ENCODE measurements at regions not wholly inside any gene's neighbourhood (a gene's known extent, or its start where the extent isn't known, plus 50 kb on each side); places are given as distances from the start of the nearest gene placed in this dataset.

DNA sequence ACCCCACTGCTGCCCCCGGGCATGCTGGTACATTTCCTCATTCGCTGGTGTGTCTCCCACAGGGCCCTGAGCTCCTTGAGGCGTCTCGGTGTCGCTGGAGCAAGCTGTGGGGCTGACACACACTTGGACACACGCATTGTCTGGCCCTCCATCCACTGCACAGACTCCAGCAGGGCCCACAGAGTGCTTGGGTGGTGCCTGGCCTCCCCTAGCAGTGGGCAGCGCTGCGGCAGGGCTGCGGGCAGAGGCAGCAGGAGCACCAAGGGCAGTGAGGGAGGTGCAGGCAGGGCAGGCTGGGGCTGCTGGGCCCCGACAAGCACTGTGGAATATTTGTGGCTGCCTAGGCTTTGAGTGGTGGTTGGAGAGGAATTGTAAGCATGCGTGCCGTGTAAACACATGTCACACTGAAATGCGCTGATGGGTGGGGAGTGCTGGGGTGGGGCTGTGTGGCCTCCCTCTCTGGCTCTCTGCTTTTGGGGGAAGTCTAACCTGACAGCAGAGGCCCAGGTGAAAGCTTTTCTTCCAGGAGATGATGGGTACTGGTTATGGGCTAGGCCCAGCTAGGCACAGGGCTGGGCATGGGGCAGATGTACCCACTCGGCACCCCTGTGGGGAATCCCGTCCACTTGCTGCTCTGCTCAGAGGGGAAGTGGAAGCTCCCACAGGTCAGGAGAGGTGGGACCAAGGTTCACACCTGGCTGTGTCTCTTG lies 55.5 kb upstream of the HS6ST1 start:
- no peaks in the 10 kb centered on the region for H3K36me3 ChIP-seq (ENCODE audit: low read depth)
- H3K9me3 ChIP-seq (ENCODE audit: severe bottlenecking), result no peaks in the 10 kb centered on the region
- H3K4me3 ChIP-seq (ENCODE audit: severe bottlenecking), result no peak overlapping the region
- no peaks in the 10 kb centered on the region for H3K27me3 ChIP-seq (ENCODE audit: insufficient read depth, poor library complexity, severe bottlenecking)
- ATAC-seq (ENCODE audit: low read depth) (peak; percentile 33; the same call in 2 of the 3 replicates), DNase-seq (ENCODE audit: low spot score) (peak; percentile 23)
- TF ChIP-seq, protein P1, sequence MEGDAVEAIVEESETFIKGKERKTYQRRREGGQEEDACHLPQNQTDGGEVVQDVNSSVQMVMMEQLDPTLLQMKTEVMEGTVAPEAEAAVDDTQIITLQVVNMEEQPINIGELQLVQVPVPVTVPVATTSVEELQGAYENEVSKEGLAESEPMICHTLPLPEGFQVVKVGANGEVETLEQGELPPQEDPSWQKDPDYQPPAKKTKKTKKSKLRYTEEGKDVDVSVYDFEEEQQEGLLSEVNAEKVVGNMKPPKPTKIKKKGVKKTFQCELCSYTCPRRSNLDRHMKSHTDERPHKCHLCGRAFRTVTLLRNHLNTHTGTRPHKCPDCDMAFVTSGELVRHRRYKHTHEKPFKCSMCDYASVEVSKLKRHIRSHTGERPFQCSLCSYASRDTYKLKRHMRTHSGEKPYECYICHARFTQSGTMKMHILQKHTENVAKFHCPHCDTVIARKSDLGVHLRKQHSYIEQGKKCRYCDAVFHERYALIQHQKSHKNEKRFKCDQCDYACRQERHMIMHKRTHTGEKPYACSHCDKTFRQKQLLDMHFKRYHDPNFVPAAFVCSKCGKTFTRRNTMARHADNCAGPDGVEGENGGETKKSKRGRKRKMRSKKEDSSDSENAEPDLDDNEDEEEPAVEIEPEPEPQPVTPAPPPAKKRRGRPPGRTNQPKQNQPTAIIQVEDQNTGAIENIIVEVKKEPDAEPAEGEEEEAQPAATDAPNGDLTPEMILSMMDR (IDR thresholded peaks at IDR 0.05; ENCODE audit: poor library complexity, severe bottlenecking), result no peak
- H3K4me1 ChIP-seq (ENCODE audit: insufficient read depth, poor library complexity, severe bottlenecking), result no peaks in the 10 kb centered on the region
- no peak overlapping the region for H3K27ac ChIP-seq (ENCODE audit: poor library complexity, severe bottlenecking)

DNA sequence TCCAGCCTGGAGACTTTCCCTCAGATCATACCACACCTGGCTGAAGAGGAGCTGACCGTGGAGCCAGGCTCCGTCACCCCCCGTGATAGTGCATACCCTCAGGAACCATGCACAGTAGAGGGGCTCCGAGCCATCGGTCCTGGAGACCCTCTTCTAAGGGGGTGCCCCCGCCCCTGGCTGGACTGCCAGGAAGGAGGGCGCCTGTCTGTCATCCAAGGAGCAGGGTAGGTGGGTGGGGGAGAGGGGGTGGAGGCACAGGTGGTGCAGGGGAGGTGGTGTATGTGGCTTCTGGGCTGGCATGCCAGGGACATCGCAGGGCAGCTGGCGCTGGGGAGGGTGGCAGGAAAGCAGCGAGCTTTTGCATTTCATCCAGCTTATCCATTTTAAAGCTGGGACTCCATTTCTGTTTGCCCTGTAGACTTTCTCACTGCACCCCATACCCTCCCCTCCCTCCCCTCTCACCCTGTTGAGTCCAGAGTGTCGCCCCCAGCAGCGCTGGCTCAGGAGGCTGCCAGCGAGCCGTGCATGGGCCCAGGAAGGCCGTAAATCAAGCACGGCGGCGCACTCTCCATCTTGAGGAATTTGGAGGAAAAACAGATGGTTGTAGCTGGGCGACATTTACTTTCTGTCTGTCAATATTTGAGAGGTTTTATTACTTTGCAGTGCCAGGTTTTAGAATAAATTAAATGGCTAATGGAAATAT lies 56.2 kb upstream of the HS6ST1 start:
- DNase-seq (ENCODE audit: low spot score) (no peak), ATAC-seq (ENCODE audit: low read depth) (no peak)
- Histone ChIP-seq H3K27ac (ENCODE audit: poor library complexity, severe bottlenecking) (no peak overlapping the region), H3K9me3 (ENCODE audit: severe bottlenecking) (no peaks in the 10 kb centered on the region), H3K27me3 (ENCODE audit: insufficient read depth, poor library complexity, severe bottlenecking) (no peaks in the 10 kb centered on the region), H3K4me1 (ENCODE audit: insufficient read depth, poor library complexity, severe bottlenecking) (no peaks in the 10 kb centered on the region), H3K36me3 (ENCODE audit: low read depth) (no peaks in the 10 kb centered on the region), H3K4me3 (ENCODE audit: severe bottlenecking) (no peak overlapping the region)
- TF ChIP-seq, protein P1 (IDR thresholded peaks at IDR 0.05; ENCODE audit: poor library complexity, severe bottlenecking), result no peak

DNA sequence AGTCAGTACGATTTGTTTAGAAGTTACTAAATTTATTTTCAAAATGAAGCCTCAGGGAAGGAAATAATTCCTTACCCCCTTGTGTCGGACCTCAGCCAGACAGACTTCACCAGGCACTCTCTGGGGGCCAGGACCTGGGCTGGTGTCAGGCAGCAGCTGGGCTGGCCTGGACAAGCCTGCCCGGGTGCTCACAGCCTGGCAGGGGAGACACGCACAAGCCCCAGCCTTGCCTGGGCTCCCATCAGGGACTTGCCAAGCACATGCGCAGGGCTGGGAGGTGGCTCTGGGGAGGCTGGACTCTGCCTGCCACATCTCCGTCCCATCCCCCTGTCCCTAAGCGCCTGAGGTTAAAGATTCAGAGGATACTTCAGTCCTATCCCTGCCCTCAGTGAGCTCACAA lies 56.8 kb upstream of the HS6ST1 start:
- TF ChIP-seq, protein P1 (IDR thresholded peaks at IDR 0.05; ENCODE audit: poor library complexity, severe bottlenecking), result no peak
- no peak overlapping the region for H3K4me3 ChIP-seq (ENCODE audit: severe bottlenecking)
- no peaks in the 10 kb centered on the region for H3K9me3 ChIP-seq (ENCODE audit: severe bottlenecking)
- H3K27me3 ChIP-seq (ENCODE audit: insufficient read depth, poor library complexity, severe bottlenecking), result no peaks in the 10 kb centered on the region
- no peak overlapping the region for H3K27ac ChIP-seq (ENCODE audit: poor library complexity, severe bottlenecking)
- no peaks in the 10 kb centered on the region for H3K36me3 ChIP-seq (ENCODE audit: low read depth)
- no peak for ATAC-seq (ENCODE audit: low read depth)
- no peaks in the 10 kb centered on the region for H3K4me1 ChIP-seq (ENCODE audit: insufficient read depth, poor library complexity, severe bottlenecking)
- DNase-seq (ENCODE audit: low spot score), result no peak

DNA sequence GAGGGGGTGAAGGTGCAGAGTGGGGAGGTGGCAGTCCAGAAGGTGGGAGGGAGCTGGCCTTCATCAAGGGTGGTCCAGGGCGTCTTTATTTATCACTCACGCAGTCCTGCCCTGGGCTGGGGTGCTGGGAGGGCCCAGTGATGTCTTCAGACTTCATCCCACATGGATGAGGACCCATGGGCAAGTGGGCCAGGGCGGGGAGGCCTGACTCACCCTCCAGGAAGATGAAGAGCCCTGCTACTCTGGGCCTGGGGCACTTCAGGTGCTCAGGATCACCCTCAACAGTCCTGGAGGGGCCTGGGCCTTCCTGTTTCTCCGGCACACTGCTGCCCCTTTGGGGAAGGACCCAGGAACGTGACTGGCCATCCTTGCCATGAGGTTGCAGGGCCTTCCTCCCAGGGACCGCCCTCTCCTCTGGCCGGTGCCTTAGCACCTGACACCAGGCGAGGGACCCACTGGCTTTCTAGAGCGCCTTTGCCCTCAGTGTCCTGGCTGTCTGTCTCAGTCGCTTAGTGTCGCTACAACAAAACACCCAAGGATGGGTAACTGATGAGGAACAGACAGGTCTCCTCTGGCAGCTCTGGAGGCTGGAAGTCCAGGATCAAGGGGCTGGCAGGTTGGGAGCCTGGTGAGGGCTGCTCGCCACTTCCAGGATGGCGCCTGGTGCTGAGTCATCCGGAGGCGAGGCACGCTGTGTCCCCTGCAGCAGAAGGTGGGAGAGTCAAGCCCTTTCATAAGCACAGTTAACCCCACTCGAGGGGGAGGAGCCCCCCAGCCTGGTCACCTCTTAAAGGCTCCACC lies 57.8 kb upstream of the HS6ST1 start:
- H3K27me3 ChIP-seq (ENCODE audit: insufficient read depth, poor library complexity, severe bottlenecking), result no peaks in the 10 kb centered on the region
- no peak overlapping the region for H3K4me3 ChIP-seq (ENCODE audit: severe bottlenecking)
- no peaks in the 10 kb centered on the region for H3K4me1 ChIP-seq (ENCODE audit: insufficient read depth, poor library complexity, severe bottlenecking)
- no peak for ATAC-seq (ENCODE audit: low read depth)
- TF ChIP-seq, protein P1 (IDR thresholded peaks at IDR 0.05; ENCODE audit: poor library complexity, severe bottlenecking), result no peak
- no peak overlapping the region for H3K27ac ChIP-seq (ENCODE audit: poor library complexity, severe bottlenecking)
- no peaks in the 10 kb centered on the region for H3K9me3 ChIP-seq (ENCODE audit: severe bottlenecking)
- DNase-seq (ENCODE audit: low spot score), result peak; percentile 29
- H3K36me3 ChIP-seq (ENCODE audit: low read depth), result no peaks in the 10 kb centered on the region
